ENCODE measurements at regions not wholly inside any gene's neighbourhood (a gene's known extent, or its start where the extent isn't known, plus 50 kb on each side); places are given as distances from the start of the nearest gene placed in this dataset.

- Mint-ChIP-seq H3K27ac (no peak overlapping the region), H3K4me3 (no peak overlapping the region), H3K27me3 (ENCODE audit: low read depth, poor library complexity) (no peaks in the 10 kb centered on the region), H3K36me3 (ENCODE audit: low read depth) (no peaks in the 10 kb centered on the region), H3K9me3 (no peaks in the 10 kb centered on the region), H3K4me1 (peaks cover 39% of the 10 kb centered on the region)
- DNase-seq: no peak
- TF ChIP-seq, protein P1, sequence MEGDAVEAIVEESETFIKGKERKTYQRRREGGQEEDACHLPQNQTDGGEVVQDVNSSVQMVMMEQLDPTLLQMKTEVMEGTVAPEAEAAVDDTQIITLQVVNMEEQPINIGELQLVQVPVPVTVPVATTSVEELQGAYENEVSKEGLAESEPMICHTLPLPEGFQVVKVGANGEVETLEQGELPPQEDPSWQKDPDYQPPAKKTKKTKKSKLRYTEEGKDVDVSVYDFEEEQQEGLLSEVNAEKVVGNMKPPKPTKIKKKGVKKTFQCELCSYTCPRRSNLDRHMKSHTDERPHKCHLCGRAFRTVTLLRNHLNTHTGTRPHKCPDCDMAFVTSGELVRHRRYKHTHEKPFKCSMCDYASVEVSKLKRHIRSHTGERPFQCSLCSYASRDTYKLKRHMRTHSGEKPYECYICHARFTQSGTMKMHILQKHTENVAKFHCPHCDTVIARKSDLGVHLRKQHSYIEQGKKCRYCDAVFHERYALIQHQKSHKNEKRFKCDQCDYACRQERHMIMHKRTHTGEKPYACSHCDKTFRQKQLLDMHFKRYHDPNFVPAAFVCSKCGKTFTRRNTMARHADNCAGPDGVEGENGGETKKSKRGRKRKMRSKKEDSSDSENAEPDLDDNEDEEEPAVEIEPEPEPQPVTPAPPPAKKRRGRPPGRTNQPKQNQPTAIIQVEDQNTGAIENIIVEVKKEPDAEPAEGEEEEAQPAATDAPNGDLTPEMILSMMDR (IDR thresholded peaks at IDR 0.05): no peak
These were observed 139.6 kb downstream of the SPATA31D1 start for GRCh38 chr9:82128011-82128696.

GRCh38 chr9:82129708-82130107, 141.1 kb downstream of the SPATA31D1 start:
- Mint-ChIP-seq H3K36me3 (ENCODE audit: low read depth) (no peaks in the 10 kb centered on the region), H3K4me3 (no peak overlapping the region), H3K27ac (no peak overlapping the region), H3K27me3 (ENCODE audit: low read depth, poor library complexity) (no peaks in the 10 kb centered on the region), H3K4me1 (peaks cover 47% of the 10 kb centered on the region), H3K9me3 (no peaks in the 10 kb centered on the region)
- no peak for DNase-seq
- TF ChIP-seq, protein P1 (IDR thresholded peaks at IDR 0.05): no peak

GRCh38 chr9:82130331-82131042, 141.9 kb downstream of the SPATA31D1 start:
- Mint-ChIP-seq H3K27me3 (ENCODE audit: low read depth, poor library complexity) (no peaks in the 10 kb centered on the region), H3K4me1 (peaks cover 48% of the 10 kb centered on the region), H3K27ac (no peak overlapping the region), H3K9me3 (peaks cover 1% of the 10 kb centered on the region), H3K4me3 (no peak overlapping the region), H3K36me3 (ENCODE audit: low read depth) (peaks cover under 1% of the 10 kb centered on the region)
- TF ChIP-seq, protein P1 (IDR thresholded peaks at IDR 0.05): no peak
- DNase-seq: no peak

DNA sequence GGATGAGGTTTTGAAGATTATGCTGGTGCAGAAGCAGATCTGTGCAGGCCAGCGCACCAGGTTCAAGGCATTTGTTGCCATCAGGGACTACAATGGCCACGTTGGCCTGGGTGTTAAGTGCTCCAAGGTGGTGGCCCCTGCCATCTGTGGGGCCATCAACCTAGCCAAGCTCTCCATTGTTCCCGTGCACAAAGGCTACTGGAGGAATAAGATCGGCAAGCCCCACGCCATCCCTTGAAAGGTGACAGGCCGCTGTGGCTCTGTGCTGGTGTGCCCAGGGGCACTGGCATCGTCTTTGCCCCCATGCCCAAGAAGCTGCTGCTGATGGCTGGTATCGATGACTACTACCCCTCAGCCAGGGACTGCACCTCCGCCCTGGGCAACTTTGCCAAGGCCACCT, 142.5 kb downstream of the SPATA31D1 start:
- Mint-ChIP-seq H3K4me1 (peaks cover 48% of the 10 kb centered on the region), H3K27ac (no peak overlapping the region), H3K4me3 (no peak overlapping the region), H3K36me3 (ENCODE audit: low read depth) (peaks cover 4% of the 10 kb centered on the region), H3K27me3 (ENCODE audit: low read depth, poor library complexity) (peaks cover 3% of the 10 kb centered on the region), H3K9me3 (peaks cover 7% of the 10 kb centered on the region)
- no peak for DNase-seq
- TF ChIP-seq, protein P1 (IDR thresholded peaks at IDR 0.05): no peak

DNA sequence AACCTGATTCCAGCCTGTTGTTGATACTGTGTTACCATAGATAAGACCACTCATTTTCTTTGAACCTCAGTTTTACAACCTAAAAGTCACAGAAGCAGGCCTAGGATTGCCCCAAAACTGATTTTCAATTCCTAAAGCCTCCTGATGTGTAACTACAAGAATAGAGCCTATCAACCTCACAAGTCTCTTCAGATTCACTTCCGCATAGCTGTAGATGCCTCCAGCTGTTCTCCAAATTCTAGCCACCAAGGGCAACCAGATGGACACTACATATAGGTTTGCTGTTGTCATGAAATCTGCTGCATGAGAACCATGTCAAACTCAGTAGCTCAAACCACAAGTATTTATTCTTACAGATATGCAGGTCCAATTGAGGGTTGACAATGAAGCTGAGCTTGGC, 143.5 kb downstream of the SPATA31D1 start:
- Mint-ChIP-seq H3K36me3 (ENCODE audit: low read depth) (peaks cover 4% of the 10 kb centered on the region), H3K4me1 (peaks cover 48% of the 10 kb centered on the region), H3K27ac (no peak overlapping the region), H3K4me3 (no peak overlapping the region), H3K27me3 (ENCODE audit: low read depth, poor library complexity) (peaks cover 3% of the 10 kb centered on the region), H3K9me3 (peaks cover 12% of the 10 kb centered on the region)
- TF ChIP-seq, protein P1 (IDR thresholded peaks at IDR 0.05): no peak
- no peak for DNase-seq
